Adrenal gland (tissue), 5 donors: ENCODE measurements at regions not wholly inside any gene's neighbourhood (a gene's known extent, or its start where the extent isn't known, plus 50 kb on each side); places are given as distances from the start of the nearest gene placed in this dataset.

Source experiments
- CTCF ChIP-seq, 6 experiments: fragments of 450-650 bp in 4 of 6; fragments of 200-600 bp in 2 of 6; sonication (generic) in 1 of 6; IDR thresholded peaks; 1 replicate in 5 of 6; 2 replicates in 1 of 6; pipeline versions ENCODE4 v1.5.1 to v1.8.0; 2016 to 2021; ENCODE audit warnings: antibody characterized with exemption in 6 of 6, mild to moderate bottlenecking in 2 of 6, moderate library complexity in 1 of 6
- POLR2A ChIP-seq, 2 donors: fragments of 450-650 bp; IDR thresholded peaks; one replicate each; pipeline ENCODE4 v1.6.1; 2017; ENCODE audit warnings: antibody characterized with exemption in 2 of 2, mild to moderate bottlenecking in 2 of 2, moderate library complexity in 1 of 2
- donor health status: DM: no; HTN: no; CAD: no.

GRCh38 chrX:38878641-38879340, 77.5 kb downstream of the MID1IP1 start:
- TF ChIP-seq CTCF (IDR thresholded peaks at IDR 0.05): no peak
- no peak for TF ChIP-seq POLR2A (IDR thresholded peaks at IDR 0.05)
